HepG2 (cell line): ENCODE measurements at regions not wholly inside any gene's neighbourhood (a gene's known extent, or its start where the extent isn't known, plus 50 kb on each side); places are given as distances from the start of the nearest gene placed in this dataset.

ENCODE experiments used
- ATAC-seq: fragments of 200-7000 bp; cut with Tn5 transposase; 3 replicates; pipeline ENCODE4 v1.9.1; 2020; ENCODE audit warnings: mild to moderate bottlenecking, moderate library complexity
- BruUV-seq: library from RNA; stranded (reverse); fragments of 400-500 nt; replicated peaks from 2 replicates; lab custom pipeline; 2021; lab: Mats Ljungman, UMichigan
- CTCF ChIA-PET: fragments of 300-600 bp; formaldehyde crosslinking; extraction: SDS; loops from one replicate; lab custom pipeline; 2021; ENCODE audit warnings: low total read pairs, inconsistent platforms, low intra/inter-chr PET ratio; lab: Yijun Ruan, JAX
- POLR2A ChIA-PET: fragments of 350-600 bp; sonication (Branson Sonifier 250); formaldehyde crosslinking; loops from one replicate; lab custom pipeline; 2020; ENCODE audit warnings: antibody characterized with exemption, inconsistent platforms; lab: Yijun Ruan, JAX
- DNase-seq: peaks from one replicate; pipeline ENCODE4 v3.0.0-alpha.2; 2015; ENCODE audit warnings: low spot score
- FAIRE-seq: peaks from 3 replicates; lab custom pipeline; 2011; peaks lifted over from hg19 to GRCh38; lab: Jason Lieb, UNC
- H2AFZ ChIP-seq: one replicate; pipeline ENCODE4 v1.6.1; 2011; ENCODE audit warnings: low read length, inconsistent platforms
- H3K27ac ChIP-seq: fragments of 300-600 bp; 3 replicates; pipeline ENCODE4 v1.8.0; 2011; ENCODE audit warnings: mixed run types, mild to moderate bottlenecking, mixed read lengths, low read length, inconsistent platforms; ENCODE audit not compliant: insufficient read depth; ENCODE audit errors: extremely low read length
- H3K27me3 ChIP-seq, 2 experiments: fragments of 200-600 bp in 1 of 2; 2 replicates in 1 of 2; 3 replicates in 1 of 2; pipeline versions ENCODE4 v1.6.0 to v1.8.0; 2011; ENCODE audit warnings: low read length in 2 of 2, mild to moderate bottlenecking in 2 of 2, moderate library complexity in 2 of 2, inconsistent platforms in 1 of 2; ENCODE audit not compliant: insufficient read depth in 2 of 2, control insufficient read depth in 1 of 2
- H3K36me3 ChIP-seq, 2 experiments: fragments of 200-600 bp in 1 of 2; replicated peaks in 1 of 2; 2 replicates in 1 of 2; 3 replicates in 1 of 2; pipeline versions ENCODE4 v1.5.1 to v1.8.0; 2011; ENCODE audit warnings: low read length in 2 of 2, inconsistent platforms in 1 of 2; ENCODE audit not compliant: insufficient read depth in 2 of 2, control insufficient read depth in 1 of 2
- H3K4me1 ChIP-seq: 2 replicates; pipeline ENCODE4 v1.5.1; 2012; ENCODE audit warnings: low read length, inconsistent platforms; ENCODE audit not compliant: insufficient read depth
- H3K4me2 ChIP-seq: 2 replicates; pipeline ENCODE4 v1.6.0; 2011; ENCODE audit warnings: low read depth, low read length, inconsistent platforms
- H3K4me3 ChIP-seq, 3 experiments: fragments of 200-600 bp in 1 of 3; sonication (generic), shearing (Covaris generic) in 1 of 3; replicated peaks in 1 of 3; 2 replicates each; pipeline ENCODE4 v1.5.1; 2011 to 2016; ENCODE audit warnings: low read length in 3 of 3, inconsistent platforms in 2 of 3, low read depth in 2 of 3, mild to moderate bottlenecking in 2 of 3, control low read depth in 1 of 3, mixed read lengths in 1 of 3; ENCODE audit not compliant: insufficient read depth in 1 of 3
- H3K79me2 ChIP-seq: one replicate; pipeline ENCODE4 v1.6.1; 2011; ENCODE audit warnings: low read length, inconsistent platforms; ENCODE audit not compliant: insufficient read depth
- H3K9ac ChIP-seq: 2 replicates; pipeline ENCODE4 v1.6.0; 2011; ENCODE audit warnings: mild to moderate bottlenecking, low read depth, low read length, inconsistent platforms; ENCODE audit not compliant: insufficient read depth
- H3K9me3 ChIP-seq: 2 replicates; pipeline ENCODE4 v1.5.1; 2012; ENCODE audit warnings: mild to moderate bottlenecking, low read length
- H4K20me1 ChIP-seq: 2 replicates; pipeline ENCODE4 v1.6.0; 2011; ENCODE audit warnings: inconsistent platforms, mild to moderate bottlenecking, low read length, moderate library complexity; ENCODE audit not compliant: insufficient read depth
- BHLHE40 ChIP-seq: IDR thresholded peaks from 2 replicates; pipeline ENCODE4 v1.6.1; 2011; ENCODE audit warnings: low read length, improper control_type of control experiment
- GLI4 ChIP-seq: sonication (generic); formaldehyde crosslinking; IDR thresholded peaks from 2 replicates; pipeline ENCODE4 v1.5.1; 2020; ENCODE audit warnings: missing genetic modification reagents, mild to moderate bottlenecking, moderate library complexity, borderline replicate concordance
- HOXD1 ChIP-seq: sonication (generic); formaldehyde crosslinking; IDR thresholded peaks from 2 replicates; pipeline ENCODE4 v1.5.0; 2020; ENCODE audit warnings: missing genetic modification reagents
- MBD4 ChIP-seq: IDR thresholded peaks from 2 replicates; pipeline ENCODE4 v1.6.1; 2012; ENCODE audit warnings: low read length, inconsistent platforms, borderline replicate concordance
- ZNF644 ChIP-seq: IDR thresholded peaks from 2 replicates; pipeline ENCODE4 v1.6.1; 2016; ENCODE audit warnings: low read depth
- ZNF83 ChIP-seq: sonication (generic); formaldehyde crosslinking; IDR thresholded peaks from 2 replicates; pipeline ENCODE4 v1.4.0; 2020; ENCODE audit warnings: missing genetic modification reagents, mild to moderate bottlenecking, borderline replicate concordance
- WGBS: methylation state at CpG from one replicate; pipeline ENCODE4 v1.1.6; 2017; ENCODE audit warnings: low lambda C conversion rate; 5-methylcytosine and 5-hydroxymethylcytosine counted together
- in situ Hi-C: cut with HindIII; loops from 2 replicates; pipeline ENCODE4 v1.10.0; 2017; ENCODE audit warnings: low pct_unique_long_range_greater_than_20kb; ENCODE audit not compliant: extremely low pct_ligation_motif_present
- intact Hi-C: fragments of 100-400 bp; cut with micrococcal nuclease; formaldehyde crosslinking; loops from one replicate; pipeline ENCODE4 v1.10.0; 2022; ENCODE audit not compliant: unreplicated experiment
- TF ChIP-seq, protein P1 (sequence below), 2 experiments: sonication (generic) in 1 of 2; formaldehyde crosslinking in 1 of 2; IDR thresholded peaks; 2 replicates each; pipeline versions ENCODE4 v1.6.1 to v1.9.0; 2014 to 2022; ENCODE audit warnings: antibody characterized with exemption in 1 of 2, borderline replicate concordance in 1 of 2, inconsistent platforms in 1 of 2, low read depth in 1 of 2, missing genetic modification reagents in 1 of 2
- TF ChIP-seq, protein P2 (sequence below): IDR thresholded peaks from 2 replicates; pipeline ENCODE4 v1.6.1; 2012; ENCODE audit warnings: low read length, improper control_type of control experiment
- TF ChIP-seq, protein P3 (sequence below): sonication (generic); formaldehyde crosslinking; IDR thresholded peaks from 2 replicates; pipeline ENCODE4 v1.4.0; 2020; ENCODE audit warnings: low read depth, missing genetic modification reagents
- TF ChIP-seq, protein P4 (sequence below): IDR thresholded peaks from 2 replicates; pipeline ENCODE4 v1.6.1; 2016; ENCODE audit warnings: missing biosample characterization, missing genetic modification reagents, low read depth

DNA sequence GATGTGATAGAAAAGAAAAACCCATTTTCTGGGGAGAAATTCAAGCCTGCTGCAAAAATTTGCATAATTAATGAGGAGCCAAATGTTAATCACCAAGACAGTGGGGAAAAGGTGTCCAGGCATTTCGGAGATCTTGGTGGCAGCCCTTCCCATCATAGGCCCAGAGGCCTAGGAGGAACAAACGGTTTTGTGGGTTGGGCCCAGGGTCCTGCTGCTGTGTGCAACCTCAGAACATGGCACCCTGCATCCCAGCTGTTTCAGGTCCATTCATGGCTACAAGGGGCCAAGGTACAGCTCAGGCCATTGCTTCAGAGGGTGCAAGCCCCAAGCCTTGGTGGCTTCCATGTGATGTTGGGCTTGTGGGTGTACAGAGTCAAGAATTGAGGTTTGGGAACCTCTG lies 189.8 kb upstream of the IMPG1 start:
- Histone ChIP-seq H3K4me3 (no peak overlapping the region), H3K4me1 (no peaks in the 10 kb centered on the region), H3K9ac (no peak overlapping the region), H2AFZ (no peak overlapping the region), H3K79me2 (no peaks in the 10 kb centered on the region), H3K4me2 (no peak overlapping the region), H3K9me3 (peaks cover 89% of the 10 kb centered on the region), H3K27ac (no peak overlapping the region), H3K36me3 (no peaks in the 10 kb centered on the region), H3K27me3 (no peaks in the 10 kb centered on the region), H4K20me1 (no peaks in the 10 kb centered on the region)
- DNase-seq, result no peak
- no peak for FAIRE-seq
- in situ Hi-C loops (no loop called here), intact Hi-C loops (no loop called here)
- CTCF ChIA-PET, result no interaction called here
- WGBS, result 10% methylated on average over 2 of the region's 2 CpGs
- POLR2A ChIA-PET, result no interaction called here
- ATAC-seq, result no peak
- no TSS peak for BruUV-seq
- no peak for TF ChIP-seq ZNF83
- TF ChIP-seq MBD4, result no peak
- no peak for TF ChIP-seq HOXD1 (CRISPR knock-in tag)
- TF ChIP-seq, protein P1, sequence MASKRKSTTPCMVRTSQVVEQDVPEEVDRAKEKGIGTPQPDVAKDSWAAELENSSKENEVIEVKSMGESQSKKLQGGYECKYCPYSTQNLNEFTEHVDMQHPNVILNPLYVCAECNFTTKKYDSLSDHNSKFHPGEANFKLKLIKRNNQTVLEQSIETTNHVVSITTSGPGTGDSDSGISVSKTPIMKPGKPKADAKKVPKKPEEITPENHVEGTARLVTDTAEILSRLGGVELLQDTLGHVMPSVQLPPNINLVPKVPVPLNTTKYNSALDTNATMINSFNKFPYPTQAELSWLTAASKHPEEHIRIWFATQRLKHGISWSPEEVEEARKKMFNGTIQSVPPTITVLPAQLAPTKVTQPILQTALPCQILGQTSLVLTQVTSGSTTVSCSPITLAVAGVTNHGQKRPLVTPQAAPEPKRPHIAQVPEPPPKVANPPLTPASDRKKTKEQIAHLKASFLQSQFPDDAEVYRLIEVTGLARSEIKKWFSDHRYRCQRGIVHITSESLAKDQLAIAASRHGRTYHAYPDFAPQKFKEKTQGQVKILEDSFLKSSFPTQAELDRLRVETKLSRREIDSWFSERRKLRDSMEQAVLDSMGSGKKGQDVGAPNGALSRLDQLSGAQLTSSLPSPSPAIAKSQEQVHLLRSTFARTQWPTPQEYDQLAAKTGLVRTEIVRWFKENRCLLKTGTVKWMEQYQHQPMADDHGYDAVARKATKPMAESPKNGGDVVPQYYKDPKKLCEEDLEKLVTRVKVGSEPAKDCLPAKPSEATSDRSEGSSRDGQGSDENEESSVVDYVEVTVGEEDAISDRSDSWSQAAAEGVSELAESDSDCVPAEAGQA (IDR thresholded peaks at IDR 0.05; ENCODE audit: low read depth), result no peak
- TF ChIP-seq, protein P1 (CRISPR knock-in tag; IDR thresholded peaks at IDR 0.05; ENCODE audit: borderline replicate concordance), result no peak
- no peak for TF ChIP-seq BHLHE40
- TF ChIP-seq GLI4, result no peak
- TF ChIP-seq, protein P2, sequence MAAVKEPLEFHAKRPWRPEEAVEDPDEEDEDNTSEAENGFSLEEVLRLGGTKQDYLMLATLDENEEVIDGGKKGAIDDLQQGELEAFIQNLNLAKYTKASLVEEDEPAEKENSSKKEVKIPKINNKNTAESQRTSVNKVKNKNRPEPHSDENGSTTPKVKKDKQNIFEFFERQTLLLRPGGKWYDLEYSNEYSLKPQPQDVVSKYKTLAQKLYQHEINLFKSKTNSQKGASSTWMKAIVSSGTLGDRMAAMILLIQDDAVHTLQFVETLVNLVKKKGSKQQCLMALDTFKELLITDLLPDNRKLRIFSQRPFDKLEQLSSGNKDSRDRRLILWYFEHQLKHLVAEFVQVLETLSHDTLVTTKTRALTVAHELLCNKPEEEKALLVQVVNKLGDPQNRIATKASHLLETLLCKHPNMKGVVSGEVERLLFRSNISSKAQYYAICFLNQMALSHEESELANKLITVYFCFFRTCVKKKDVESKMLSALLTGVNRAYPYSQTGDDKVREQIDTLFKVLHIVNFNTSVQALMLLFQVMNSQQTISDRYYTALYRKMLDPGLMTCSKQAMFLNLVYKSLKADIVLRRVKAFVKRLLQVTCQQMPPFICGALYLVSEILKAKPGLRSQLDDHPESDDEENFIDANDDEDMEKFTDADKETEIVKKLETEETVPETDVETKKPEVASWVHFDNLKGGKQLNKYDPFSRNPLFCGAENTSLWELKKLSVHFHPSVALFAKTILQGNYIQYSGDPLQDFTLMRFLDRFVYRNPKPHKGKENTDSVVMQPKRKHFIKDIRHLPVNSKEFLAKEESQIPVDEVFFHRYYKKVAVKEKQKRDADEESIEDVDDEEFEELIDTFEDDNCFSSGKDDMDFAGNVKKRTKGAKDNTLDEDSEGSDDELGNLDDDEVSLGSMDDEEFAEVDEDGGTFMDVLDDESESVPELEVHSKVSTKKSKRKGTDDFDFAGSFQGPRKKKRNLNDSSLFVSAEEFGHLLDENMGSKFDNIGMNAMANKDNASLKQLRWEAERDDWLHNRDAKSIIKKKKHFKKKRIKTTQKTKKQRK, result no peak
- TF ChIP-seq, protein P3, sequence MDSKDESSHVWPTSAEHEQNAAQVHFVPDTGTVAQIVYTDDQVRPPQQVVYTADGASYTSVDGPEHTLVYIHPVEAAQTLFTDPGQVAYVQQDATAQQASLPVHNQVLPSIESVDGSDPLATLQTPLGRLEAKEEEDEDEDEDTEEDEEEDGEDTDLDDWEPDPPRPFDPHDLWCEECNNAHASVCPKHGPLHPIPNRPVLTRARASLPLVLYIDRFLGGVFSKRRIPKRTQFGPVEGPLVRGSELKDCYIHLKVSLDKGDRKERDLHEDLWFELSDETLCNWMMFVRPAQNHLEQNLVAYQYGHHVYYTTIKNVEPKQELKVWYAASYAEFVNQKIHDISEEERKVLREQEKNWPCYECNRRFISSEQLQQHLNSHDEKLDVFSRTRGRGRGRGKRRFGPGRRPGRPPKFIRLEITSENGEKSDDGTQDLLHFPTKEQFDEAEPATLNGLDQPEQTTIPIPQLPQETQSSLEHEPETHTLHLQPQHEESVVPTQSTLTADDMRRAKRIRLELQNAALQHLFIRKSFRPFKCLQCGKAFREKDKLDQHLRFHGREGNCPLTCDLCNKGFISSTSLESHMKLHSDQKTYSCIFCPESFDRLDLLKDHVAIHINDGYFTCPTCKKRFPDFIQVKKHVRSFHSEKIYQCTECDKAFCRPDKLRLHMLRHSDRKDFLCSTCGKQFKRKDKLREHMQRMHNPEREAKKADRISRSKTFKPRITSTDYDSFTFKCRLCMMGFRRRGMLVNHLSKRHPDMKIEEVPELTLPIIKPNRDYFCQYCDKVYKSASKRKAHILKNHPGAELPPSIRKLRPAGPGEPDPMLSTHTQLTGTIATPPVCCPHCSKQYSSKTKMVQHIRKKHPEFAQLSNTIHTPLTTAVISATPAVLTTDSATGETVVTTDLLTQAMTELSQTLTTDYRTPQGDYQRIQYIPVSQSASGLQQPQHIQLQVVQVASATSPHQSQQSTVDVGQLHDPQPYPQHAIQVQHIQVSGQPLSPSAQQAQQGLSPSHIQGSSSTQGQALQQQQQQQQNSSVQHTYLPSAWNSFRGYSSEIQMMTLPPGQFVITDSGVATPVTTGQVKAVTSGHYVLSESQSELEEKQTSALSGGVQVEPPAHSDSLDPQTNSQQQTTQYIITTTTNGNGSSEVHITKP, result no peak
- TF ChIP-seq, protein P4, sequence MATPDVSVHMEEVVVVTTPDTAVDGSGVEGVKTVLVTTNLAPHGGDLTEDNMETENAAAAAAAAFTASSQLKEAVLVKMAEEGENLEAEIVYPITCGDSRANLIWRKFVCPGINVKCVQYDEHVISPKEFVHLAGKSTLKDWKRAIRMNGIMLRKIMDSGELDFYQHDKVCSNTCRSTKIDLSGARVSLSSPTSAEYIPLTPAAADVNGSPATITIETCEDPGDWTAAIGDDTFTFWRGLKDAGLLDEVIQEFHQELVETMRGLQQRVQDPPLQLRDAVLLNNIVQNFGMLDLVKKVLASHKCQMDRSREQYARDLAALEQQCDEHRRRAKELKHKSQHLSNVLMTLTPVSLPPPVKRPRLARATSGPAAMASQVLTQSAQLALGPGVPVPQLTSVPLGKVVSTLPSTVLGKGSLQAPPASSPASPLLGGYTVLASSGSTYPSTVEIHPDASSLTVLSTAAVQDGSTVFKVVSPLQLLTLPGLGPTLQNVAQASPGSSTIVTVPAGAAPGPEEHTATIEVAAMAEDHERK (CRISPR knock-in tag), result no peak
- no peak for TF ChIP-seq ZNF644 (CRISPR knock-in tag)
